ENCODE measurements at regions not wholly inside any gene's neighbourhood (a gene's known extent, or its start where the extent isn't known, plus 50 kb on each side); places are given as distances from the start of the nearest gene placed in this dataset.

DNA sequence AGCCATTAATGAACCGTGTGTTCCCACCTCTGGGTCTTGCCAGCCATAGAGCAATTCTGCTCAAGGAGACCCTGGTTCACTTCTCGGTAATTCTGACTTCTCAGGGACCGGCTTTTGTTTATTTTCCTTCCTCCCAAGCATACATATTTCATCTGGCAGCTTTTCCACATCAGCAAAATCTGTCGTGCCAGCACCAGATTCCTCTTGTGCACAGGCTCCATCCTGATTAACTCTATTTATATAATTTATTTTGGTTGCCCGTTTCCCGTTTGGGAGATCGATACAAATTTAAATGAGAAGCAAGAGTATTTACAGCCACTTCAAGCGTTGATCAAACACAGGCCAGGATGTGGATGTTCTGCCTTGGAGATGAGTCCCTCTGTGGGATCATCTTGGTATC lies 161.9 kb upstream of the XYLT1 start:
- no peak for DNase-seq

GRCh38 chr16:17629936-17630335 lies 159.2 kb upstream of the XYLT1 start:
- no peak for DNase-seq

- no peak for DNase-seq
Observed at GRCh38 chr16:17628983-17629382, 158.2 kb upstream of the XYLT1 start.

GRCh38 chr16:17622366-17622765 lies 151.6 kb upstream of the XYLT1 start:
- no peak for DNase-seq

DNA sequence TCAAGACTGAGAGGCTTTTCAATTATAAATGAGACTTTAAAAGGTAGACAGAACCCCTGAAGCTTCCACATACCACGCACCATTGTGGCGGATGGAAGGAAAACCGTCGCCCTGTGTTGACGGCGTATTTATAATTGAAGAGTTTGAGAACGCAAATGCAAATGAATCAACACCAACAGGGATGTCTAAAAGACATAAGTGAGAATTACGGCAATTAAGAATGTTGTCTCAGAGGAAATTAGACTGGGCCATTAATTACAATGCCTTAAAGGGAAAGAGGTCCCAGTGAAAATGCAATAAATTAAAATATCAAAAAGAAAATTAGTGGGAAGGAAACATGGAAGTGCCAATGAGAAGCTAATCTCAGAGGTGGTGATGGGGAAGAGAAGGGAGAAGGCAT lies 148.5 kb upstream of the XYLT1 start:
- DNase-seq = no peak

DNA sequence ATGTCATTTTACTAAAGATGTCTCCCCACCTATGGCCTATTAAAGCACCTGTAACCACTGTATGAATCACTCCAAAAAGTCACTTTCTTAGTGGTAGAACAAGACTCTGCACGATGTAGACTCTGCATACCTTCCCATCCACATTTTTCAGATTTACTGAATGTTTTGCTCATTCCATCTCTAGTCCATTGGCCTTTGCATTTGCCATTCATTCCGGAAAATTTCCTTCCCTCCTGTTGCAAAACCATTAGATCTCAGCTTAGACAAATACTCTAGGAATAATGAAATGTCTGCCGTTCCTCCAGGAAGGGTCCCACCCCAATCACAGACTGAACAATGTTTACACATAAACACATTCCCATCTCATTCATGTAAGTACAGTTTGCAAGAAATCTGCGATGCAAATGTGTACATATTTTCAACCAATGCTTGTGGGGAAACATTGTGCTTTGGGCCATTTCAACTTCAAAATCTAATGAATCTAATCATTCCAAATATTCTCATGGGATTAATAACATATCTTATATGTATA lies 146.3 kb upstream of the XYLT1 start:
- DNase-seq = no peak

- DNase-seq = no peak
Observed at GRCh38 chr16:17612336-17612735, 141.6 kb upstream of the XYLT1 start.

DNA sequence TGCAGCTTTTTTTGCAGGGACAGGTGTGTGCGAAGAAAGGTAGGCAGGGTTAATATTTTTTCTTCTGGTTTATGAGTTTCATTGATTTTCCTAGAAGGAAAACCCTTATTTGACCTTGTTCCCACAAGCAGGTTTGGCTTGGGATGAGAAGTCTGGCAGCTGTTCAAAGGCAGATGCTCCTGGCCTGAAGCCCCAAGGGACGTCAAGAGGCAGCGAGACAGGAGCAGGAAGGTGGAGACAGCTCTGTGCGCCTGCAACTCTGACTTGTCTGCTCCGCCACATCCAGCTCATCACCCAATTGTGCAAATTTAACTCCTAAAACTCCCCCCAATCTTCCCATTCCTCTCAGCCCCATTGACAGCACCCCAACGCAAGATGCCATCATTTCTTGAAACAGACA lies 136.8 kb upstream of the XYLT1 start:
- DNase-seq = no peak

GRCh38 chr16:17607075-17607509 lies 136.3 kb upstream of the XYLT1 start:
- DNase-seq = no peak

- no peak for DNase-seq
Observed at GRCh38 chr16:17606460-17606859, 135.7 kb upstream of the XYLT1 start.

- no peak for DNase-seq
Observed at GRCh38 chr16:17605784-17606183, 135.0 kb upstream of the XYLT1 start.

GRCh38 chr16:17603626-17604025 lies 132.9 kb upstream of the XYLT1 start:
- DNase-seq = no peak

DNA sequence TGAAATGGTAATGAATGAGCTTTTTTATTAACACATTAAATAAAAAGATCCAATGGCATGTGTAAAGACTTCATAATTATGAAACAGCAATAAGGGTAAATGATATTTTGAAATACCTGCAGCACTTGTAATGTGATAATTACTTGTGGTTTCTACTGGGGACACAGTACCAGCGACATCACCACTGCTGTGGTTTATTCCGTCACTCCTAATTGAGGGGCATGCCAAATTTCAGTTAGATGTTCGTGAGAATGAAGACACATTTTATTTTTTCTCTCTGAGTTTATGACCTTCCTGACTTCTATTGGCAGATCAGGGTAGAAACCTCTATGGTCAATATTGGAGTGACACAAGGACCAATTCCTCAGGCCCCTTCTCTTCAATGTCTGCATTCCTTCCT lies 131.9 kb upstream of the XYLT1 start:
- DNase-seq = no peak

- no peak for DNase-seq
Observed at GRCh38 chr16:17598968-17599367, 128.2 kb upstream of the XYLT1 start.

- DNase-seq = no peak
Observed at GRCh38 chr16:17591655-17592405, 121.1 kb upstream of the XYLT1 start.

GRCh38 chr16:17590711-17591654 lies 120.2 kb upstream of the XYLT1 start:
- DNase-seq = no peak

GRCh38 chr16:17589898-17590297 lies 119.1 kb upstream of the XYLT1 start:
- DNase-seq = no peak

DNA sequence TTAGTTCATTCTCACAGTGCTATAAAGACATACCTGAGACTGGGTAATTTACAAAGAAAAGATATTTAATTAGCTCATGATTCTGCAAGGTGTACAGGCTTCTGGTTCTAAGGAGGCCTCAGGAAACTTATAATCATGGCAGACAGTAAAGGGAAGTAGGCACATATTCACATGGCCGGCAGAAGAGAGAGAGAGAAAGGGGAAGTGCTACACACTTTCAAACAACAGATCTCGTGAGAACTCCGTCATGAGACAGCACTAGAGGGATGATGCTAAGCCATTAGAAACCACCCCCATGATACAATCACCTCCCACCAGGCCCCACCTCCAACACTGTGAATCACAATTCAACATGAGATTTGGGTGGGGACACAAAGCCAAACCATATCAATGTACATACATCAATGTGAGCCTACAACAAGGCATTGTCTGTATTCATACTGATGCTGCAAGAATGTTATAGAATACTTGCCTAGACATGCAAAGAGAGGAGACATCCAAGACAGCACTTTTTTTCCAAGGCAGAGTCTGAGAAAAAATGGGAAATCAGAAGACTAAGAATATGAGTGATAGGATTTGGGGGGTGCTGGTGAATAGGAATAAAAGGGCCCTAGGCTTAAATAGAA lies 114.8 kb upstream of the XYLT1 start:
- no peak for DNase-seq

GRCh38 chr16:17578981-17579874 lies 108.5 kb upstream of the XYLT1 start:
- DNase-seq = peak; percentile 79

GRCh38 chr16:17574256-17574655 lies 103.5 kb upstream of the XYLT1 start:
- DNase-seq = no peak

DNA sequence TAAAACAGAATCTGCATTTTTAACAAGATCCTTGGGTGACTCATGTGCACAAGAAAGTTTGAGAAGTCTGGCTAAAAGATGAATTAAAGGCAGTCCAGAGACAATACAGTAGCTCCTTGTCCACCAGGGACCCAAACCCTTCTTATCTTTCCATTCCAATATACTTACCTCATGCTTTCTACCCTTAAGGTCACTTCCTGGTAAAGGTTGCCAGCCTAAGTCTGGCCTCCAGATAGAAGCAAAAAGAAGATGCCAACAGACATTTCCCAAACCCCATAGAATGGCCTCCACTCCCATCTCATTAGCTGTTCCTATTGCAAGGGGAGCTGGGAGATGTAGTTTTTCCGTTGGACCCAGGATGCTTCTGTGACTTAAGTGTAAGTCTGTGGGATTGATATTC lies 101.4 kb upstream of the XYLT1 start:
- DNase-seq = no peak

DNA sequence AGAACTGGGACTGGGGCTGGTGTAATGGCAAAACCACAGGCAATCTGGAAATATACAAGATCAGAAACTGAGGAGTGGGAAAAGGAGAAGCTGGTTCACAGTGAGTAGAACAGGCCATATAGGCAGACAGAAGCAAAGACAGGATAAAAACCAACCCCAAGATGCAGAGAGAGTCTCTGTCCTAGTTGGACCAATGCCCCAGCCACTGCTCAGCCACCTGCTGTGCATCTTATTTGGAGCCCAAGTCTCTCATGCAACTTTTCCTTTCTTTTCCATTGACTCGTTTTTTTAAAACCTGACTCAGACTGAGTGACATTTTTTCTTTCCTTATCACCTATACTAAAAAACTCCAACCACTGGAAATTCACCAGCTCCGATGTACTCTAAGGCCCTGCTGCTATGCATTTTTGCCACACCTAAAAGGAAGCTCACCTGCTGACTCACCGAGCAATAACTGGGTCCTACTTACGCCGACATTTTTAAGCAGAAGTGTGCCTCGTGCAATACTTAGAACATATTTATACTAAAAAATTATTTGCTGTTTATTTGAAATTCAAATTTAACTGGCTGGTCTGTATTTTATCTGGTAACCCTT lies 100.8 kb upstream of the XYLT1 start:
- DNase-seq = no peak

All from right forelimb (tissue), 1 donor.